ENCODE measurements at regions not wholly inside any gene's neighbourhood (a gene's known extent, or its start where the extent isn't known, plus 50 kb on each side); places are given as distances from the start of the nearest gene placed in this dataset.

GRCh38 chr17:79341816-79342215 lies 267.2 kb downstream of the ENGASE start:
- in situ Hi-C loops (cut with HindIII; ENCODE audit: extremely low pct_ligation_motif_present, low pct_unique_long_range_greater_than_20kb), result no loop called here
- Histone ChIP-seq H4K20me1 (ENCODE audit: insufficient read depth, low read length) (0 out of 2 replicates have a peak, but pooled peaks cover 2% of the 10 kb centered on the region), H3K79me2 (ENCODE audit: insufficient read depth, low read length) (no peaks in the 10 kb centered on the region), H2AFZ (ENCODE audit: low read length) (no peak overlapping the region), H3K27ac (ENCODE audit: extremely low read length, insufficient read depth, low read length) (no peak overlapping the region), H3K27me3 (ENCODE audit: control insufficient read depth in 1 of 2, insufficient read depth in 2 of 2, low read length in 2 of 2) (peaks cover 2 to 52% of the 10 kb centered on the region in 2 experiments; a peak in 4 of 5 replicates), H3K36me3 (replicated peaks in 1 of 2; ENCODE audit: control insufficient read depth in 1 of 2, insufficient read depth in 2 of 2, low read length in 2 of 2) (no peaks in the 10 kb centered on the region), H3K9ac (ENCODE audit: insufficient read depth, low read depth, low read length) (no peak overlapping the region), H3K4me1 (ENCODE audit: insufficient read depth, low read length) (no peaks in the 10 kb centered on the region), H3K4me2 (ENCODE audit: low read depth, low read length) (no peak overlapping the region), H3K9me3 (ENCODE audit: low read length) (peaks cover 8% of the 10 kb centered on the region), H3K4me3 (replicated peaks in 1 of 3; ENCODE audit: insufficient read depth in 1 of 3, low read depth in 2 of 3, low read length in 3 of 3) (no peak overlapping the region)
- ChIA-PET CTCF (ENCODE audit: low intra/inter-chr PET ratio, low total read pairs) (no interaction called here), POLR2A (no interaction called here)
- intact Hi-C loops (cut with micrococcal nuclease; ENCODE audit: unreplicated experiment), result no loop called here
- DNase-seq (ENCODE audit: low spot score), result no peak
- WGBS (ENCODE audit: low lambda C conversion rate), result 32% methylated on average over 8 of the region's 8 CpGs
- FAIRE-seq, result no peak
- no peak for ATAC-seq
- BruUV-seq (replicated peaks), result no TSS peak
- TF ChIP-seq ZMAT3 (CRISPR knock-in tag; conservative IDR thresholded peaks at IDR 0.05) (no peak), HOXA7 (CRISPR knock-in tag; IDR thresholded peaks at IDR 0.05) (no peak), ZNF713 (CRISPR knock-in tag; IDR thresholded peaks at IDR 0.05) (no peak), MAFK (conservative IDR thresholded peaks at IDR 0.05 in 1 of 2, IDR thresholded peaks at IDR 0.05 in 1 of 2; ENCODE audit: low read length in 2 of 2) (no peak), KAT7 (CRISPR knock-in tag; IDR thresholded peaks at IDR 0.05; ENCODE audit: borderline replicate concordance) (no peak), ZNF605 (CRISPR knock-in tag; IDR thresholded peaks at IDR 0.05) (no peak), KDM4B (CRISPR knock-in tag; IDR thresholded peaks at IDR 0.05) (no peak), ATF1 (CRISPR knock-in tag; IDR thresholded peaks at IDR 0.05) (no peak), MLXIP (CRISPR knock-in tag; IDR thresholded peaks at IDR 0.05; ENCODE audit: borderline replicate concordance) (no peak)
- TF ChIP-seq, protein P1, sequence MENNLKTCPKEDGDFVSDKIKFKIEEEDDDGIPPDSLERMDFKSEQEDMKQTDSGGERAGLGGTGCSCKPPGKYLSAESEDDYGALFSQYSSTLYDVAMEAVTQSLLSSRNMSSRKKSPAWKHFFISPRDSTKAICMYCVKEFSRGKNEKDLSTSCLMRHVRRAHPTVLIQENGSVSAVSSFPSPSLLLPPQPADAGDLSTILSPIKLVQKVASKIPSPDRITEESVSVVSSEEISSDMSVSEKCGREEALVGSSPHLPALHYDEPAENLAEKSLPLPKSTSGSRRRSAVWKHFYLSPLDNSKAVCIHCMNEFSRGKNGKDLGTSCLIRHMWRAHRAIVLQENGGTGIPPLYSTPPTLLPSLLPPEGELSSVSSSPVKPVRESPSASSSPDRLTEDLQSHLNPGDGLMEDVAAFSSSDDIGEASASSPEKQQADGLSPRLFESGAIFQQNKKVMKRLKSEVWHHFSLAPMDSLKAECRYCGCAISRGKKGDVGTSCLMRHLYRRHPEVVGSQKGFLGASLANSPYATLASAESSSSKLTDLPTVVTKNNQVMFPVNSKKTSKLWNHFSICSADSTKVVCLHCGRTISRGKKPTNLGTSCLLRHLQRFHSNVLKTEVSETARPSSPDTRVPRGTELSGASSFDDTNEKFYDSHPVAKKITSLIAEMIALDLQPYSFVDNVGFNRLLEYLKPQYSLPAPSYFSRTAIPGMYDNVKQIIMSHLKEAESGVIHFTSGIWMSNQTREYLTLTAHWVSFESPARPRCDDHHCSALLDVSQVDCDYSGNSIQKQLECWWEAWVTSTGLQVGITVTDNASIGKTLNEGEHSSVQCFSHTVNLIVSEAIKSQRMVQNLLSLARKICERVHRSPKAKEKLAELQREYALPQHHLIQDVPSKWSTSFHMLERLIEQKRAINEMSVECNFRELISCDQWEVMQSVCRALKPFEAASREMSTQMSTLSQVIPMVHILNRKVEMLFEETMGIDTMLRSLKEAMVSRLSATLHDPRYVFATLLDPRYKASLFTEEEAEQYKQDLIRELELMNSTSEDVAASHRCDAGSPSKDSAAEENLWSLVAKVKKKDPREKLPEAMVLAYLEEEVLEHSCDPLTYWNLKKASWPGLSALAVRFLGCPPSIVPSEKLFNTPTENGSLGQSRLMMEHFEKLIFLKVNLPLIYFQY (CRISPR knock-in tag; IDR thresholded peaks at IDR 0.05; ENCODE audit: borderline replicate concordance), result no peak
- TF ChIP-seq, protein P2, sequence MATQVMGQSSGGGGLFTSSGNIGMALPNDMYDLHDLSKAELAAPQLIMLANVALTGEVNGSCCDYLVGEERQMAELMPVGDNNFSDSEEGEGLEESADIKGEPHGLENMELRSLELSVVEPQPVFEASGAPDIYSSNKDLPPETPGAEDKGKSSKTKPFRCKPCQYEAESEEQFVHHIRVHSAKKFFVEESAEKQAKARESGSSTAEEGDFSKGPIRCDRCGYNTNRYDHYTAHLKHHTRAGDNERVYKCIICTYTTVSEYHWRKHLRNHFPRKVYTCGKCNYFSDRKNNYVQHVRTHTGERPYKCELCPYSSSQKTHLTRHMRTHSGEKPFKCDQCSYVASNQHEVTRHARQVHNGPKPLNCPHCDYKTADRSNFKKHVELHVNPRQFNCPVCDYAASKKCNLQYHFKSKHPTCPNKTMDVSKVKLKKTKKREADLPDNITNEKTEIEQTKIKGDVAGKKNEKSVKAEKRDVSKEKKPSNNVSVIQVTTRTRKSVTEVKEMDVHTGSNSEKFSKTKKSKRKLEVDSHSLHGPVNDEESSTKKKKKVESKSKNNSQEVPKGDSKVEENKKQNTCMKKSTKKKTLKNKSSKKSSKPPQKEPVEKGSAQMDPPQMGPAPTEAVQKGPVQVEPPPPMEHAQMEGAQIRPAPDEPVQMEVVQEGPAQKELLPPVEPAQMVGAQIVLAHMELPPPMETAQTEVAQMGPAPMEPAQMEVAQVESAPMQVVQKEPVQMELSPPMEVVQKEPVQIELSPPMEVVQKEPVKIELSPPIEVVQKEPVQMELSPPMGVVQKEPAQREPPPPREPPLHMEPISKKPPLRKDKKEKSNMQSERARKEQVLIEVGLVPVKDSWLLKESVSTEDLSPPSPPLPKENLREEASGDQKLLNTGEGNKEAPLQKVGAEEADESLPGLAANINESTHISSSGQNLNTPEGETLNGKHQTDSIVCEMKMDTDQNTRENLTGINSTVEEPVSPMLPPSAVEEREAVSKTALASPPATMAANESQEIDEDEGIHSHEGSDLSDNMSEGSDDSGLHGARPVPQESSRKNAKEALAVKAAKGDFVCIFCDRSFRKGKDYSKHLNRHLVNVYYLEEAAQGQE (IDR thresholded peaks at IDR 0.05; ENCODE audit: borderline replicate concordance in 1 of 2, low read depth in 1 of 2, low read length in 2 of 2), result no peak
- TF ChIP-seq, protein P3, sequence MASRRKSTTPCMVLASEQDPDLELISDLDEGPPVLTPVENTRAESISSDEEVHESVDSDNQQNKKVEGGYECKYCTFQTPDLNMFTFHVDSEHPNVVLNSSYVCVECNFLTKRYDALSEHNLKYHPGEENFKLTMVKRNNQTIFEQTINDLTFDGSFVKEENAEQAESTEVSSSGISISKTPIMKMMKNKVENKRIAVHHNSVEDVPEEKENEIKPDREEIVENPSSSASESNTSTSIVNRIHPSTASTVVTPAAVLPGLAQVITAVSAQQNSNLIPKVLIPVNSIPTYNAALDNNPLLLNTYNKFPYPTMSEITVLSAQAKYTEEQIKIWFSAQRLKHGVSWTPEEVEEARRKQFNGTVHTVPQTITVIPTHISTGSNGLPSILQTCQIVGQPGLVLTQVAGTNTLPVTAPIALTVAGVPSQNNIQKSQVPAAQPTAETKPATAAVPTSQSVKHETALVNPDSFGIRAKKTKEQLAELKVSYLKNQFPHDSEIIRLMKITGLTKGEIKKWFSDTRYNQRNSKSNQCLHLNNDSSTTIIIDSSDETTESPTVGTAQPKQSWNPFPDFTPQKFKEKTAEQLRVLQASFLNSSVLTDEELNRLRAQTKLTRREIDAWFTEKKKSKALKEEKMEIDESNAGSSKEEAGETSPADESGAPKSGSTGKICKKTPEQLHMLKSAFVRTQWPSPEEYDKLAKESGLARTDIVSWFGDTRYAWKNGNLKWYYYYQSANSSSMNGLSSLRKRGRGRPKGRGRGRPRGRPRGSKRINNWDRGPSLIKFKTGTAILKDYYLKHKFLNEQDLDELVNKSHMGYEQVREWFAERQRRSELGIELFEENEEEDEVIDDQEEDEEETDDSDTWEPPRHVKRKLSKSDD (CRISPR knock-in tag; IDR thresholded peaks at IDR 0.05; ENCODE audit: low read depth), result no peak

All from HepG2 (cell line).